Calu3 (cell line): ENCODE measurements at regions not wholly inside any gene's neighbourhood (a gene's known extent, or its start where the extent isn't known, plus 50 kb on each side); places are given as distances from the start of the nearest gene placed in this dataset.

ENCODE experiments used
- BruUV-seq: library from RNA; stranded (reverse); fragments of 400-500 nt; replicated peaks from 2 replicates; lab custom pipeline; 2021; lab: Mats Ljungman, UMichigan
- CTCF ChIA-PET: fragments of 300-600 bp; sonication (Branson Sonifier 250); formaldehyde crosslinking; loops from one replicate; lab custom pipeline; 2022; ENCODE audit warnings: antibody characterized with exemption; lab: Charles Lee
- DNase-seq: peaks from one replicate; pipeline ENCODE4 v3.0.0; 2022
- H3K27ac Mint-ChIP-seq: one replicate; pipeline ENCODE4 v1.8.0; 2022; ENCODE audit warnings: mixed read lengths; ENCODE audit not compliant: unreplicated experiment
- H3K27me3 Mint-ChIP-seq: one replicate; pipeline ENCODE4 v1.8.0; 2022; ENCODE audit warnings: mixed read lengths; ENCODE audit not compliant: unreplicated experiment
- H3K36me3 Mint-ChIP-seq: one replicate; pipeline ENCODE4 v1.8.0; 2022; ENCODE audit warnings: mild to moderate bottlenecking, moderate library complexity, mixed read lengths; ENCODE audit not compliant: insufficient read depth, unreplicated experiment
- H3K4me1 Mint-ChIP-seq: one replicate; pipeline ENCODE4 v1.8.0; 2022; ENCODE audit warnings: mild to moderate bottlenecking, low read depth, mixed read lengths; ENCODE audit not compliant: unreplicated experiment
- H3K4me3 Mint-ChIP-seq: one replicate; pipeline ENCODE4 v1.8.0; 2022; ENCODE audit warnings: mild to moderate bottlenecking, low read depth, moderate library complexity, mixed read lengths; ENCODE audit not compliant: unreplicated experiment
- H3K9me3 Mint-ChIP-seq: one replicate; pipeline ENCODE4 v1.8.0; 2022; ENCODE audit warnings: low read depth, mixed read lengths; ENCODE audit not compliant: unreplicated experiment
- intact Hi-C: fragments of 100-400 bp; cut with micrococcal nuclease; formaldehyde crosslinking; loops from one replicate; pipeline ENCODE4 v1.10.0; 2022; ENCODE audit not compliant: unreplicated experiment
- TF ChIP-seq, protein P1 (sequence below): fragments of 200-600 bp; IDR thresholded peaks from one replicate; pipeline ENCODE4 v1.8.0; 2022; ENCODE audit warnings: antibody characterized with exemption; ENCODE audit not compliant: unreplicated experiment

GRCh38 chr2:180175736-180176135 lies 168.6 kb upstream of the CWC22 start:
- DNase-seq = no peak
- Mint-ChIP-seq H3K4me1 (peaks cover 7% of the 10 kb centered on the region), H3K9me3 (no peaks in the 10 kb centered on the region), H3K27me3 (no peaks in the 10 kb centered on the region), H3K4me3 (no peak overlapping the region), H3K27ac (no peak overlapping the region), H3K36me3 (no peaks in the 10 kb centered on the region)
- TF ChIP-seq, protein P1, sequence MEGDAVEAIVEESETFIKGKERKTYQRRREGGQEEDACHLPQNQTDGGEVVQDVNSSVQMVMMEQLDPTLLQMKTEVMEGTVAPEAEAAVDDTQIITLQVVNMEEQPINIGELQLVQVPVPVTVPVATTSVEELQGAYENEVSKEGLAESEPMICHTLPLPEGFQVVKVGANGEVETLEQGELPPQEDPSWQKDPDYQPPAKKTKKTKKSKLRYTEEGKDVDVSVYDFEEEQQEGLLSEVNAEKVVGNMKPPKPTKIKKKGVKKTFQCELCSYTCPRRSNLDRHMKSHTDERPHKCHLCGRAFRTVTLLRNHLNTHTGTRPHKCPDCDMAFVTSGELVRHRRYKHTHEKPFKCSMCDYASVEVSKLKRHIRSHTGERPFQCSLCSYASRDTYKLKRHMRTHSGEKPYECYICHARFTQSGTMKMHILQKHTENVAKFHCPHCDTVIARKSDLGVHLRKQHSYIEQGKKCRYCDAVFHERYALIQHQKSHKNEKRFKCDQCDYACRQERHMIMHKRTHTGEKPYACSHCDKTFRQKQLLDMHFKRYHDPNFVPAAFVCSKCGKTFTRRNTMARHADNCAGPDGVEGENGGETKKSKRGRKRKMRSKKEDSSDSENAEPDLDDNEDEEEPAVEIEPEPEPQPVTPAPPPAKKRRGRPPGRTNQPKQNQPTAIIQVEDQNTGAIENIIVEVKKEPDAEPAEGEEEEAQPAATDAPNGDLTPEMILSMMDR = no peak
- intact Hi-C loops = no loop called here
- no TSS peak for BruUV-seq
- CTCF ChIA-PET = no interaction called here

DNA sequence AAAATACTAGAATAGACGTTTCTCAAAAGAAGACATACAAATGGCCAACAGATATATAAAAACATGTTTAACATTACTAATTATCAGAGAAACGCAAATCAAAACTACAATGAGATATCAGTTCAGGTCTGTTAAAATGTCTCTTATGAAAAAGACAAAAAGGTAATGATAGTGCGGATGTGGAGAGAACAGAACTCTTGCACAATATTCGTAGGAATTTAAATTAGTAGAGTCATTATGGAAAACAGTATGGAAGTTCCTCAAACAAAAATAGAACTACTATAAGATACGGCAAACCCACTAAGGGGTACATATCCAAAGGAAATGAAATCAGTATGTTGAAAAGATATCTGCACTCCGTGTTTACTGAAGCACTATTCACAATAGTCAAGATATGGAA lies 167.5 kb upstream of the CWC22 start:
- intact Hi-C loops = no loop called here
- Mint-ChIP-seq H3K27ac (no peak overlapping the region), H3K9me3 (peaks cover 7% of the 10 kb centered on the region), H3K4me3 (no peak overlapping the region), H3K36me3 (no peaks in the 10 kb centered on the region), H3K4me1 (peaks cover 7% of the 10 kb centered on the region), H3K27me3 (no peaks in the 10 kb centered on the region)
- BruUV-seq = no TSS peak
- DNase-seq = no peak
- TF ChIP-seq, protein P1 = no peak
- CTCF ChIA-PET = no interaction called here

GRCh38 chr2:180169474-180169873 lies 162.4 kb upstream of the CWC22 start:
- no peak overlapping the region for H3K27ac Mint-ChIP-seq
- intact Hi-C loops = no loop called here
- H3K9me3 Mint-ChIP-seq = peaks cover 10% of the 10 kb centered on the region
- CTCF ChIA-PET = no interaction called here
- no peak overlapping the region for H3K4me3 Mint-ChIP-seq
- DNase-seq = no peak
- H3K4me1 Mint-ChIP-seq = no peaks in the 10 kb centered on the region
- TF ChIP-seq, protein P1 = no peak
- H3K36me3 Mint-ChIP-seq = no peaks in the 10 kb centered on the region
- no peaks in the 10 kb centered on the region for H3K27me3 Mint-ChIP-seq
- no TSS peak for BruUV-seq

- Mint-ChIP-seq H3K4me1 (no peaks in the 10 kb centered on the region), H3K27ac (no peak overlapping the region), H3K27me3 (no peaks in the 10 kb centered on the region), H3K4me3 (no peak overlapping the region), H3K36me3 (no peaks in the 10 kb centered on the region), H3K9me3 (peaks cover 3% of the 10 kb centered on the region)
- TF ChIP-seq, protein P1 = no peak
- CTCF ChIA-PET = no interaction called here
- DNase-seq = no peak
- intact Hi-C loops = no loop called here
- no TSS peak for BruUV-seq
These were observed 154.3 kb upstream of the CWC22 start for GRCh38 chr2:180161415-180161814.
